ENCODE measurements at regions not wholly inside any gene's neighbourhood (a gene's known extent, or its start where the extent isn't known, plus 50 kb on each side); places are given as distances from the start of the nearest gene placed in this dataset.

DNA sequence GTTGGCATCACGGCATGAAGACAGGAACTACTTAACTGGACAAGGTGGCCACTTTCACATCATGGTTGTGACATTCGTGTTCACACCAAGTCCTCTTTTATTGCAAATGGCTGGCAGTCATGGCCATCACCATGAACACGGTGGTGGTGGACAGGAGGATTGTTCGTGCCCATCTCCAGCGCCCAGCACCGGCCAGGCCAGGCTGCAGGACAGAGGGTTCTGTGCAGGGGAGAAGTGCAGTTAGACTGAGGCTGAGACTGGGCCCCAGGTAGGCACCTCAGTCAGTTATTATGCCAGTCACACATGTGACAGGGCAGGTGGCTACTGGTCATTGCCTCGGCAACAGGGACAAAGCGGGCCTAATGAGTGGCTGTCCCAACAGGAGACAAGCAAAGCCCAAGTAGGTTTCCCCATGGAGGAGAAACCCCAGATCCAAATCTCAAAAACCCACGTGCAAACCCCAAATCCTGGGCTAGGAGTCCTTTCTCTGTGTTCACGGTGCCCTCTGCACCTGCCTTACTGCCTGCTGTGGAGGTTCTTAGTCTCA lies 468.1 kb upstream of the MYT1L start:
- TF ChIP-seq, protein P1, sequence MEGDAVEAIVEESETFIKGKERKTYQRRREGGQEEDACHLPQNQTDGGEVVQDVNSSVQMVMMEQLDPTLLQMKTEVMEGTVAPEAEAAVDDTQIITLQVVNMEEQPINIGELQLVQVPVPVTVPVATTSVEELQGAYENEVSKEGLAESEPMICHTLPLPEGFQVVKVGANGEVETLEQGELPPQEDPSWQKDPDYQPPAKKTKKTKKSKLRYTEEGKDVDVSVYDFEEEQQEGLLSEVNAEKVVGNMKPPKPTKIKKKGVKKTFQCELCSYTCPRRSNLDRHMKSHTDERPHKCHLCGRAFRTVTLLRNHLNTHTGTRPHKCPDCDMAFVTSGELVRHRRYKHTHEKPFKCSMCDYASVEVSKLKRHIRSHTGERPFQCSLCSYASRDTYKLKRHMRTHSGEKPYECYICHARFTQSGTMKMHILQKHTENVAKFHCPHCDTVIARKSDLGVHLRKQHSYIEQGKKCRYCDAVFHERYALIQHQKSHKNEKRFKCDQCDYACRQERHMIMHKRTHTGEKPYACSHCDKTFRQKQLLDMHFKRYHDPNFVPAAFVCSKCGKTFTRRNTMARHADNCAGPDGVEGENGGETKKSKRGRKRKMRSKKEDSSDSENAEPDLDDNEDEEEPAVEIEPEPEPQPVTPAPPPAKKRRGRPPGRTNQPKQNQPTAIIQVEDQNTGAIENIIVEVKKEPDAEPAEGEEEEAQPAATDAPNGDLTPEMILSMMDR (conservative IDR thresholded peaks at IDR 0.05 in 1 of 2, IDR thresholded peaks at IDR 0.05 in 1 of 2; ENCODE audit: extremely low read depth in 1 of 2, insufficient read depth in 1 of 2, low read depth in 1 of 2, low read length in 2 of 2): no peak
- no peak for TF ChIP-seq EZH2 (IDR thresholded peaks at IDR 0.05; ENCODE audit: borderline replicate concordance, low read length)

All from mammary epithelial cell (primary cell).